Endodermal cell (in vitro differentiated cells): ENCODE measurements at regions not wholly inside any gene's neighbourhood (a gene's known extent, or its start where the extent isn't known, plus 50 kb on each side); places are given as distances from the start of the nearest gene placed in this dataset.

Experiments used
- DNase-seq: peaks from one replicate; pipeline ENCODE4 v3.0.0-alpha.2; 2017
- H3K27ac ChIP-seq: 2 replicates; pipeline ENCODE4 v1.5.1; 2013; ENCODE audit warnings: mild to moderate bottlenecking, low read depth, low read length, moderate library complexity
- H3K27me3 ChIP-seq: 2 replicates; pipeline ENCODE4 v1.6.1; 2013; ENCODE audit warnings: mild to moderate bottlenecking, low read length, moderate library complexity; ENCODE audit not compliant: insufficient read depth, control insufficient read depth, poor library complexity, severe bottlenecking
- H3K36me3 ChIP-seq: 2 replicates; pipeline ENCODE4 v1.7.0; 2013; ENCODE audit warnings: mild to moderate bottlenecking, low read length, moderate library complexity; ENCODE audit not compliant: control insufficient read depth, insufficient read depth
- H3K4me1 ChIP-seq: one replicate; pipeline ENCODE4 v1.7.0; 2013; ENCODE audit warnings: low read length; ENCODE audit not compliant: control insufficient read depth, insufficient read depth
- H3K4me3 ChIP-seq: 2 replicates; pipeline ENCODE4 v1.5.1; 2013; ENCODE audit warnings: mild to moderate bottlenecking, low read length, moderate library complexity
- H3K9ac ChIP-seq: 2 replicates; pipeline ENCODE4 v1.6.1; 2013; ENCODE audit warnings: mild to moderate bottlenecking, low read length, moderate library complexity; ENCODE audit not compliant: poor library complexity, severe bottlenecking; ENCODE audit errors: extremely low read depth
- H3K9me3 ChIP-seq: 2 replicates; pipeline ENCODE4 v1.6.1; 2013; ENCODE audit warnings: mild to moderate bottlenecking, low read length, moderate library complexity; ENCODE audit not compliant: control insufficient read depth
- H3K27ac Mint-ChIP-seq: 2 replicates; pipeline ENCODE4 v1.8.0; 2020; ENCODE audit warnings: mixed read lengths
- H3K27me3 Mint-ChIP-seq: 2 replicates; pipeline ENCODE4 v1.8.0; 2021; ENCODE audit warnings: mild to moderate bottlenecking, mixed read lengths; ENCODE audit not compliant: insufficient read depth
- H3K36me3 Mint-ChIP-seq: 2 replicates; pipeline ENCODE4 v1.8.0; 2020; ENCODE audit warnings: low read depth, mixed read lengths
- H3K4me1 Mint-ChIP-seq: 2 replicates; pipeline ENCODE4 v1.8.0; 2020; ENCODE audit warnings: mixed read lengths
- H3K4me3 Mint-ChIP-seq: 2 replicates; pipeline ENCODE4 v1.8.0; 2020; ENCODE audit warnings: mild to moderate bottlenecking, moderate library complexity, mixed read lengths
- H3K9me3 Mint-ChIP-seq: 2 replicates; pipeline ENCODE4 v1.8.0; 2020; ENCODE audit warnings: mild to moderate bottlenecking, mixed read lengths
- WGBS, 2 experiments: methylation state at CpG; one replicate each; pipeline versions ENCODE4 v1.1.5 to v1.1.7; 2013; ENCODE audit warnings: missing lambda C conversion rate in 2 of 2, mixed read lengths in 1 of 2; ENCODE audit not compliant: insufficient coverage in 1 of 2, insufficient read length in 1 of 2; 5-methylcytosine and 5-hydroxymethylcytosine counted together
- TF ChIP-seq, protein P1 (sequence below): fragments of 200-600 bp; sonication (generic); conservative IDR thresholded peaks from 2 replicates; pipeline ENCODE4 v1.5.0; 2021; ENCODE audit warnings: antibody characterized with exemption, mild to moderate bottlenecking

DNA sequence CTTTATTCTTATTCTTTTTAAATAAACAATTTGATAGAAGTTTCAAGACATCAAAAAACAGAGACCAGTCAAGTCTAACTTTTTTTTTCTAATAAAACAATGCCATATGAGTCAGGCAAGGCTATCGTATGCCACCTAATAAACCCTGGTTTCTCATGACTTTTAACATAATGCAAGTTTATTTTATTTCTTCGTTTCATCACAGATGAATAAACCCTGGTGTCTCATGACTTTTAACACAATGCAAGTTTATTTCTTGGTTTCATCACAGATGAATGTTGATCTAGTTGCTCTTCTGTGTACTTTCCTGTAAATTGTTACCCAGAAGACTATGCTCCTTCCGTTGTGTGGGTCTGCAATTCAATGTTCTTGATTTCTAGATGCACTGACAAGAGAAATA lies 905.4 kb downstream of the ROBO2 start:
- no peaks in the 10 kb centered on the region for H3K4me1 Mint-ChIP-seq
- no peak overlapping the region for H3K4me3 ChIP-seq
- no peak overlapping the region for H3K9ac ChIP-seq
- H3K27ac Mint-ChIP-seq = no peak overlapping the region
- TF ChIP-seq, protein P1, sequence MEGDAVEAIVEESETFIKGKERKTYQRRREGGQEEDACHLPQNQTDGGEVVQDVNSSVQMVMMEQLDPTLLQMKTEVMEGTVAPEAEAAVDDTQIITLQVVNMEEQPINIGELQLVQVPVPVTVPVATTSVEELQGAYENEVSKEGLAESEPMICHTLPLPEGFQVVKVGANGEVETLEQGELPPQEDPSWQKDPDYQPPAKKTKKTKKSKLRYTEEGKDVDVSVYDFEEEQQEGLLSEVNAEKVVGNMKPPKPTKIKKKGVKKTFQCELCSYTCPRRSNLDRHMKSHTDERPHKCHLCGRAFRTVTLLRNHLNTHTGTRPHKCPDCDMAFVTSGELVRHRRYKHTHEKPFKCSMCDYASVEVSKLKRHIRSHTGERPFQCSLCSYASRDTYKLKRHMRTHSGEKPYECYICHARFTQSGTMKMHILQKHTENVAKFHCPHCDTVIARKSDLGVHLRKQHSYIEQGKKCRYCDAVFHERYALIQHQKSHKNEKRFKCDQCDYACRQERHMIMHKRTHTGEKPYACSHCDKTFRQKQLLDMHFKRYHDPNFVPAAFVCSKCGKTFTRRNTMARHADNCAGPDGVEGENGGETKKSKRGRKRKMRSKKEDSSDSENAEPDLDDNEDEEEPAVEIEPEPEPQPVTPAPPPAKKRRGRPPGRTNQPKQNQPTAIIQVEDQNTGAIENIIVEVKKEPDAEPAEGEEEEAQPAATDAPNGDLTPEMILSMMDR = no peak
- no peaks in the 10 kb centered on the region for H3K27me3 Mint-ChIP-seq
- no peak overlapping the region for H3K27ac ChIP-seq
- no peak for DNase-seq
- H3K36me3 ChIP-seq = no peaks in the 10 kb centered on the region
- no peaks in the 10 kb centered on the region for H3K9me3 ChIP-seq
- no peaks in the 10 kb centered on the region for H3K36me3 Mint-ChIP-seq
- no peaks in the 10 kb centered on the region for H3K27me3 ChIP-seq
- WGBS, 2 experiments = 96 to 100% methylated on average over 2 to 3 of the region's 3 CpGs
- no peaks in the 10 kb centered on the region for H3K4me1 ChIP-seq
- H3K9me3 Mint-ChIP-seq = no peaks in the 10 kb centered on the region
- no peak overlapping the region for H3K4me3 Mint-ChIP-seq

DNA sequence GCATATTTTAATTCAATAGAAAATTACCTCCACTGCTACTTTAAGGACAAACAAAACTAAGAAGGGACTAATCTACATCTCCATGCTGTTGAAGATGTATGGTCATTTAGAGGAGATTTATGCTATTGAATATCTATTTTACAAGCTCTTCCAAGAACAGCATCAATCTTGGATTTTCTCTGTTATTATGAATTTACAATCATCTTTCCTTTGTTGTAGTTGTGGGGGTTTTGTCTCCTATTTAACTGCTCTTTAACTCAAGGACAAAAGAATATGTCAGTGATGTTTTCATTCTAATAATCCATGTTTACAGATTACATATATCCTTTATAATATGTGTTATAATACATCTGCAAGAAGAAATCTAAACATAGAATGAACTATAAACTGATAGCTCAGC lies 907.8 kb downstream of the ROBO2 start:
- Mint-ChIP-seq H3K4me1 (no peaks in the 10 kb centered on the region), H3K4me3 (no peak overlapping the region), H3K9me3 (peaks cover 1% of the 10 kb centered on the region), H3K27ac (no peak overlapping the region), H3K27me3 (no peaks in the 10 kb centered on the region), H3K36me3 (no peaks in the 10 kb centered on the region)
- DNase-seq = no peak
- TF ChIP-seq, protein P1 = no peak
- H3K27ac ChIP-seq = no peak overlapping the region
- H3K4me1 ChIP-seq = no peaks in the 10 kb centered on the region
- H3K4me3 ChIP-seq = no peak overlapping the region
- H3K9me3 ChIP-seq = peaks cover 6% of the 10 kb centered on the region
- no peaks in the 10 kb centered on the region for H3K36me3 ChIP-seq
- no peak overlapping the region for H3K9ac ChIP-seq
- H3K27me3 ChIP-seq = no peaks in the 10 kb centered on the region

GRCh38 chr3:77967621-77968020 lies 927.7 kb downstream of the ROBO2 start:
- TF ChIP-seq, protein P1 = no peak
- no peaks in the 10 kb centered on the region for H3K4me1 ChIP-seq
- Mint-ChIP-seq H3K27me3 (no peaks in the 10 kb centered on the region), H3K27ac (no peak overlapping the region), H3K9me3 (peaks cover 16% of the 10 kb centered on the region), H3K4me1 (peaks cover 3% of the 10 kb centered on the region), H3K36me3 (no peaks in the 10 kb centered on the region), H3K4me3 (no peak overlapping the region)
- no peak overlapping the region for H3K9ac ChIP-seq
- WGBS, 2 experiments = 90 to 100% methylated on average over 1 of the region's 1 CpG
- DNase-seq = no peak
- H3K27ac ChIP-seq = no peak overlapping the region
- H3K27me3 ChIP-seq = no peaks in the 10 kb centered on the region
- no peaks in the 10 kb centered on the region for H3K9me3 ChIP-seq
- no peak overlapping the region for H3K4me3 ChIP-seq
- H3K36me3 ChIP-seq = no peaks in the 10 kb centered on the region
